WTC11 (cell line): ENCODE measurements at regions not wholly inside any gene's neighbourhood (a gene's known extent, or its start where the extent isn't known, plus 50 kb on each side); places are given as distances from the start of the nearest gene placed in this dataset.

Source experiments
- ATAC-seq: fragments of 200-7000 bp; cut with Tn5 transposase; 2 replicates; pipeline ENCODE4 v1.10.0; 2021; ENCODE audit warnings: mild to moderate bottlenecking, moderate library complexity
- CTCF ChIA-PET: fragments of 300-600 bp; sonication (Branson Sonifier 250); formaldehyde crosslinking; loops from one replicate; lab custom pipeline; 2021; ENCODE audit warnings: antibody characterized with exemption; lab: Charles Lee
- POLR2A ChIA-PET: fragments of 350-600 bp; sonication (Branson Sonifier 250); formaldehyde crosslinking; loops from one replicate; lab custom pipeline; 2021; ENCODE audit warnings: antibody characterized with exemption; lab: Charles Lee
- DNase-seq: peaks from one replicate; pipeline ENCODE4 v3.0.0; 2021; ENCODE audit warnings: low spot score
- H3K27ac Mint-ChIP-seq: 2 replicates; pipeline ENCODE4 v1.8.0; 2021; ENCODE audit warnings: mixed read lengths
- H3K27me3 Mint-ChIP-seq: 2 replicates; pipeline ENCODE4 v1.8.0; 2021; ENCODE audit warnings: low read depth, mild to moderate bottlenecking, moderate library complexity, mixed read lengths
- H3K36me3 Mint-ChIP-seq: 2 replicates; pipeline ENCODE4 v1.8.0; 2021; ENCODE audit warnings: mixed read lengths
- H3K4me1 Mint-ChIP-seq: 2 replicates; pipeline ENCODE4 v1.8.0; 2022; ENCODE audit warnings: mixed read lengths
- H3K4me3 Mint-ChIP-seq: 2 replicates; pipeline ENCODE4 v1.8.0; 2021; ENCODE audit warnings: mild to moderate bottlenecking, moderate library complexity, mixed read lengths
- H3K9me3 Mint-ChIP-seq: 2 replicates; pipeline ENCODE4 v1.8.0; 2021; ENCODE audit warnings: mixed read lengths
- CREM ChIP-seq: sonication (generic); formaldehyde crosslinking; IDR thresholded peaks from 2 replicates; pipeline ENCODE4 v1.8.1; 2022; ENCODE audit warnings: mild to moderate bottlenecking, missing genetic modification reagents, moderate library complexity
- ELF4 ChIP-seq: sonication (generic); formaldehyde crosslinking; IDR thresholded peaks from 2 replicates; pipeline ENCODE4 v1.8.1; 2022; ENCODE audit warnings: low read depth, mild to moderate bottlenecking, moderate library complexity, missing genetic modification reagents
- ESRRA ChIP-seq: sonication (generic); formaldehyde crosslinking; IDR thresholded peaks from 2 replicates; pipeline ENCODE4 v1.8.1; 2022; ENCODE audit warnings: mild to moderate bottlenecking, missing genetic modification reagents, borderline replicate concordance
- MAX ChIP-seq: sonication (generic); formaldehyde crosslinking; IDR thresholded peaks from 2 replicates; pipeline ENCODE4 v1.8.0; 2022; ENCODE audit warnings: mild to moderate bottlenecking, missing genetic modification reagents
- MLX ChIP-seq: sonication (generic); formaldehyde crosslinking; IDR thresholded peaks from 2 replicates; pipeline ENCODE4 v1.8.1; 2023; ENCODE audit warnings: mild to moderate bottlenecking, missing genetic modification reagents, moderate library complexity
- RELA ChIP-seq: sonication (generic); formaldehyde crosslinking; IDR thresholded peaks from 2 replicates; pipeline ENCODE4 v1.8.1; 2022; ENCODE audit warnings: missing genetic modification reagents, mild to moderate bottlenecking, borderline replicate concordance
- SMAD3 ChIP-seq: sonication (generic); formaldehyde crosslinking; IDR thresholded peaks from 2 replicates; pipeline ENCODE4 v1.8.0; 2022; ENCODE audit warnings: missing genetic modification reagents, mild to moderate bottlenecking, borderline replicate concordance
- SP1 ChIP-seq: sonication (generic); formaldehyde crosslinking; conservative IDR thresholded peaks from 2 replicates; pipeline ENCODE4 v1.8.1; 2022; ENCODE audit warnings: missing genetic modification reagents
- ZNF532 ChIP-seq: fragments of 250-450 bp; sonication (Bioruptor Pico); IDR thresholded peaks from 2 replicates; pipeline ENCODE4 v1.9.0; 2021; ENCODE audit warnings: mild to moderate bottlenecking, borderline replicate concordance
- TF ChIP-seq, protein P1 (sequence below): sonication (generic); formaldehyde crosslinking; IDR thresholded peaks from 2 replicates; pipeline ENCODE4 v1.8.0; 2022; ENCODE audit warnings: mild to moderate bottlenecking, missing genetic modification reagents
- TF ChIP-seq, protein P2 (sequence below): sonication (generic); formaldehyde crosslinking; IDR thresholded peaks from 2 replicates; pipeline ENCODE4 v1.8.0; 2022; ENCODE audit warnings: mild to moderate bottlenecking, missing genetic modification reagents
- TF ChIP-seq, protein P3 (sequence below): fragments of 200-600 bp; IDR thresholded peaks from 2 replicates; pipeline ENCODE4 v1.8.0; 2022; ENCODE audit warnings: antibody characterized with exemption

DNA sequence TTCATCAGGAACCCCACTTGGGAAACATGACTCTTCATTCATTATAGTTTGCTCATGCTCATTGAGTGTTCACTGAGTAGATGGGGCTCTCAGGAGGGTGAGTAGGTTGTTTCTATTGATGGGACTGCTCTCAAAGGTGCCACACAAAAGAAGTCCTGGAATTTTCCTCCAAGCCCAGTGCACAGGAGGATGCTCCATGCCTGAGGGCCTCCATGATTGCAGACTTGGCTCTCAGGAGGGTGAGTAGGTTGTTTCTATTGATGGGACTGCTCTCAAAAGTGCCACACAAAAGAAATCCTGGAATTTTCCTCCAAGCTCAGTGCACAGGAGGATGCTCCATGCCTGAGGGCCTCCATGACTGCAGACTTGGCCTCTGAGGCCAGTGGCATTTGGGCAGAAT lies 108.5 kb downstream of the ZNF674 start:
- no peaks in the 10 kb centered on the region; the same call in 1 of the 2 replicates for H3K9me3 Mint-ChIP-seq
- DNase-seq (no peak), ATAC-seq (no peak)
- H3K27ac Mint-ChIP-seq = no peak overlapping the region
- no peaks in the 10 kb centered on the region for H3K27me3 Mint-ChIP-seq
- POLR2A ChIA-PET = no interaction called here
- H3K4me1 Mint-ChIP-seq = no peaks in the 10 kb centered on the region
- no peaks in the 10 kb centered on the region for H3K36me3 Mint-ChIP-seq
- TF ChIP-seq MAX (no peak), ESRRA (CRISPR knock-in tag) (no peak), CREM (CRISPR knock-in tag) (no peak)
- TF ChIP-seq, protein P1, sequence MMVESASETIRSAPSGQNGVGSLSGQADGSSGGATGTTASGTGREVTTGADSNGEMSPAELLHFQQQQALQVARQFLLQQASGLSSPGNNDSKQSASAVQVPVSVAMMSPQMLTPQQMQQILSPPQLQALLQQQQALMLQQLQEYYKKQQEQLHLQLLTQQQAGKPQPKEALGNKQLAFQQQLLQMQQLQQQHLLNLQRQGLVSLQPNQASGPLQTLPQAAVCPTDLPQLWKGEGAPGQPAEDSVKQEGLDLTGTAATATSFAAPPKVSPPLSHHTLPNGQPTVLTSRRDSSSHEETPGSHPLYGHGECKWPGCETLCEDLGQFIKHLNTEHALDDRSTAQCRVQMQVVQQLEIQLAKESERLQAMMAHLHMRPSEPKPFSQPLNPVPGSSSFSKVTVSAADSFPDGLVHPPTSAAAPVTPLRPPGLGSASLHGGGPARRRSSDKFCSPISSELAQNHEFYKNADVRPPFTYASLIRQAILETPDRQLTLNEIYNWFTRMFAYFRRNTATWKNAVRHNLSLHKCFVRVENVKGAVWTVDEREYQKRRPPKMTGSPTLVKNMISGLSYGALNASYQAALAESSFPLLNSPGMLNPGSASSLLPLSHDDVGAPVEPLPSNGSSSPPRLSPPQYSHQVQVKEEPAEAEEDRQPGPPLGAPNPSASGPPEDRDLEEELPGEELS (CRISPR knock-in tag) = no peak
- H3K4me3 Mint-ChIP-seq = no peak overlapping the region
- CTCF ChIA-PET = no interaction called here

DNA sequence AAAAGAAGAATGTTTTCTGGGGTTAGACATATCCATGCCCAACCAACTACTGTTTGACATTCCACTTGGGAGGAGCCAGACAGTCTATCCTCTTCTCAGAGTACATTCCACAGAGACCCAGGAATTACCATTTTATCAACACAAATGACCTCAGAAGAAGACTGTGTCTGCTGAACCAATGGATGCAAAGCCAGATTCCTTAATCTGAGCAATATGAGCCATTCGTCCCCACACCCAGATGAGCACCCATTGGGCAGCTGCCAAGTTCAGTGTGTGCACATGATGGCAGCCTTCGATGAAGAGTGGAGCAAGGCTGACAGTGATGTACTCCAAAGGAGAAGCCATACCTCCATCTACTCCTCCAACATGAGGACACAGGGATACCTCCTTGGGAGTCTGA lies 111.3 kb downstream of the ZNF674 start:
- DNase-seq (no peak), ATAC-seq (no peak)
- no peak overlapping the region for H3K27ac Mint-ChIP-seq
- POLR2A ChIA-PET = no interaction called here
- no peaks in the 10 kb centered on the region for H3K9me3 Mint-ChIP-seq
- TF ChIP-seq ELF4 (CRISPR knock-in tag) (no peak), ESRRA (CRISPR knock-in tag) (no peak), MLX (no peak), SMAD3 (CRISPR knock-in tag) (no peak), ZNF532 (CRISPR knock-in tag) (no peak), SP1 (CRISPR knock-in tag) (no peak)
- TF ChIP-seq, protein P2, sequence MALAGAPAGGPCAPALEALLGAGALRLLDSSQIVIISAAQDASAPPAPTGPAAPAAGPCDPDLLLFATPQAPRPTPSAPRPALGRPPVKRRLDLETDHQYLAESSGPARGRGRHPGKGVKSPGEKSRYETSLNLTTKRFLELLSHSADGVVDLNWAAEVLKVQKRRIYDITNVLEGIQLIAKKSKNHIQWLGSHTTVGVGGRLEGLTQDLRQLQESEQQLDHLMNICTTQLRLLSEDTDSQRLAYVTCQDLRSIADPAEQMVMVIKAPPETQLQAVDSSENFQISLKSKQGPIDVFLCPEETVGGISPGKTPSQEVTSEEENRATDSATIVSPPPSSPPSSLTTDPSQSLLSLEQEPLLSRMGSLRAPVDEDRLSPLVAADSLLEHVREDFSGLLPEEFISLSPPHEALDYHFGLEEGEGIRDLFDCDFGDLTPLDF (CRISPR knock-in tag) = no peak
- no peaks in the 10 kb centered on the region for H3K4me1 Mint-ChIP-seq
- H3K36me3 Mint-ChIP-seq = no peaks in the 10 kb centered on the region
- no peak overlapping the region for H3K4me3 Mint-ChIP-seq
- CTCF ChIA-PET = no interaction called here
- no peaks in the 10 kb centered on the region for H3K27me3 Mint-ChIP-seq

DNA sequence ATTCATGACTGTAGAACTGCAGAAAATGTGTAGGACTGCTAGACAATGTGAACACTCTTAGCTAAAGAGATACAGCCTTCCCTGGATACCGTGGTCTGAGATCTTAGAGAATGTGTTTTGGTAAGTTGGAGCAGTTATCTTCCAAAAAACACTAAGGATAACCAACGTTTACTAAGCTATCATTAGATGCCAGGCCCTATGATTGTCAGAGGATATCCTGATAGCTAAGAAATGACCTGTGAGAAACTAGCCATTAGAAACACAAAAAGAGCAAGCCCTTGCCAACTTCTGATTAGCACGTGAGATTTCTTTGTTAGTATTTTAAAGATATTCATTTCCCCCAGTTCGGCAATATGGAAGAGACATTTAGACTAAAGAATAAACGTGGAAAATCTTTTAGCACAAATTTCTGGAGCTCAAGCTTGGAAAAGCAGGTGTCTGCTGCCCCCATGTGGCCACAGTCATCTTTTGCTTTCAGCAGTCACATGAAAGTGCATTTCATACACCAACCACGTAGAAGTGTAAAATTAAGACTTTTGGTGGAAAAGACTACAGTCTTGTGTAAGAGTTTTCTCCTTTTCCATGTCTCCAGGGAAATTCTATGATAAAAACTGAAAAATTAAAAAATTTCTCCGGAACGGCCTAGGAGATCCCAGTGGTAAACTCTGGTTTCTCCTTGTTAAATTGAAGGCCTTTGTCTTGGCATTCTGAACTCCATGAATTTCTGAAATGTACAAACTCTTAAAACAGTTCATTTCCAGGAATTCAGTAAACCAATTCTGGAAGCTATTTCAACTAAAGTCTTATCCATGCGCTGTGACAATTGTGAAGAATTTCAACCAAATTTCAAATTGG lies 136.4 kb downstream of the ZNF674 start:
- Mint-ChIP-seq H3K9me3 (no peaks in the 10 kb centered on the region), H3K4me1 (no peaks in the 10 kb centered on the region), H3K36me3 (no peaks in the 10 kb centered on the region), H3K4me3 (no peak overlapping the region), H3K27ac (no peak overlapping the region), H3K27me3 (no peaks in the 10 kb centered on the region)
- ChIA-PET CTCF (interaction anchor here (0.7 to 1.9 kb wide), 16 partner anchors 18 to 1086 kb away, joined by 3 to 15 read pairs (median 4); no protein-coding TSS in a partner anchor), POLR2A (interaction anchor here (0.7 kb wide), 1 partner anchor 1149 kb away, joined by 3 read pairs; no protein-coding TSS in a partner anchor)
- DNase-seq (peak; percentile 67), ATAC-seq (no peak)
- TF ChIP-seq, protein P3, sequence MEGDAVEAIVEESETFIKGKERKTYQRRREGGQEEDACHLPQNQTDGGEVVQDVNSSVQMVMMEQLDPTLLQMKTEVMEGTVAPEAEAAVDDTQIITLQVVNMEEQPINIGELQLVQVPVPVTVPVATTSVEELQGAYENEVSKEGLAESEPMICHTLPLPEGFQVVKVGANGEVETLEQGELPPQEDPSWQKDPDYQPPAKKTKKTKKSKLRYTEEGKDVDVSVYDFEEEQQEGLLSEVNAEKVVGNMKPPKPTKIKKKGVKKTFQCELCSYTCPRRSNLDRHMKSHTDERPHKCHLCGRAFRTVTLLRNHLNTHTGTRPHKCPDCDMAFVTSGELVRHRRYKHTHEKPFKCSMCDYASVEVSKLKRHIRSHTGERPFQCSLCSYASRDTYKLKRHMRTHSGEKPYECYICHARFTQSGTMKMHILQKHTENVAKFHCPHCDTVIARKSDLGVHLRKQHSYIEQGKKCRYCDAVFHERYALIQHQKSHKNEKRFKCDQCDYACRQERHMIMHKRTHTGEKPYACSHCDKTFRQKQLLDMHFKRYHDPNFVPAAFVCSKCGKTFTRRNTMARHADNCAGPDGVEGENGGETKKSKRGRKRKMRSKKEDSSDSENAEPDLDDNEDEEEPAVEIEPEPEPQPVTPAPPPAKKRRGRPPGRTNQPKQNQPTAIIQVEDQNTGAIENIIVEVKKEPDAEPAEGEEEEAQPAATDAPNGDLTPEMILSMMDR = peak; percentile 63
- no peak for TF ChIP-seq RELA (CRISPR knock-in tag)
